WI38 (cell line): ENCODE measurements at regions not wholly inside any gene's neighbourhood (a gene's known extent, or its start where the extent isn't known, plus 50 kb on each side); places are given as distances from the start of the nearest gene placed in this dataset.

Experiments used
- H3K4me3 ChIP-seq: 2 replicates; pipeline ENCODE4 v1.5.1; 2011; ENCODE audit warnings: low read depth, mild to moderate bottlenecking, control low read depth, low read length
- TF ChIP-seq, protein P1 (sequence below): IDR thresholded peaks from 2 replicates; pipeline ENCODE4 v1.5.1; 2012; ENCODE audit warnings: low read depth, mild to moderate bottlenecking, control low read depth, low read length

DNA sequence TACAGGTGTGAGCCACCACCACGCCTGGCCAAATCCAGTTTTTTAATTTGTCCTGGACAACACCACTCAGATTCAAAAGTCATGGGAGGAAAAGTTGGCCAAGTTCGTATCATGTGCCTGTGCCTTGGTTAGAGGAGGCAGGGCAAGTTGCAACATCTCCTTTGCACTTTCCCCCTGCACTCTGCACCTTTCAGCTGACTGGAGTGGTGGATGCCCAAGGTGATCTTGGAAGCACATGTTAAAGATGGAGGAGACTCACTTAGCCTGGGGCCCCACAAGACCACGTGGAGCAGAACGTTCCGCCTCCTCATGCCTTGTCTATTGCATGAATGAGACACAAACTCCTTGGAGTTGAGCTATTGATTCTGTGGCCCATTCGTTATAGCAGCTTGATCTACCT is 82.1 kb upstream of the FZD10 start:
- TF ChIP-seq, protein P1, sequence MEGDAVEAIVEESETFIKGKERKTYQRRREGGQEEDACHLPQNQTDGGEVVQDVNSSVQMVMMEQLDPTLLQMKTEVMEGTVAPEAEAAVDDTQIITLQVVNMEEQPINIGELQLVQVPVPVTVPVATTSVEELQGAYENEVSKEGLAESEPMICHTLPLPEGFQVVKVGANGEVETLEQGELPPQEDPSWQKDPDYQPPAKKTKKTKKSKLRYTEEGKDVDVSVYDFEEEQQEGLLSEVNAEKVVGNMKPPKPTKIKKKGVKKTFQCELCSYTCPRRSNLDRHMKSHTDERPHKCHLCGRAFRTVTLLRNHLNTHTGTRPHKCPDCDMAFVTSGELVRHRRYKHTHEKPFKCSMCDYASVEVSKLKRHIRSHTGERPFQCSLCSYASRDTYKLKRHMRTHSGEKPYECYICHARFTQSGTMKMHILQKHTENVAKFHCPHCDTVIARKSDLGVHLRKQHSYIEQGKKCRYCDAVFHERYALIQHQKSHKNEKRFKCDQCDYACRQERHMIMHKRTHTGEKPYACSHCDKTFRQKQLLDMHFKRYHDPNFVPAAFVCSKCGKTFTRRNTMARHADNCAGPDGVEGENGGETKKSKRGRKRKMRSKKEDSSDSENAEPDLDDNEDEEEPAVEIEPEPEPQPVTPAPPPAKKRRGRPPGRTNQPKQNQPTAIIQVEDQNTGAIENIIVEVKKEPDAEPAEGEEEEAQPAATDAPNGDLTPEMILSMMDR, result no peak
- H3K4me3 ChIP-seq, result no peak overlapping the region

DNA sequence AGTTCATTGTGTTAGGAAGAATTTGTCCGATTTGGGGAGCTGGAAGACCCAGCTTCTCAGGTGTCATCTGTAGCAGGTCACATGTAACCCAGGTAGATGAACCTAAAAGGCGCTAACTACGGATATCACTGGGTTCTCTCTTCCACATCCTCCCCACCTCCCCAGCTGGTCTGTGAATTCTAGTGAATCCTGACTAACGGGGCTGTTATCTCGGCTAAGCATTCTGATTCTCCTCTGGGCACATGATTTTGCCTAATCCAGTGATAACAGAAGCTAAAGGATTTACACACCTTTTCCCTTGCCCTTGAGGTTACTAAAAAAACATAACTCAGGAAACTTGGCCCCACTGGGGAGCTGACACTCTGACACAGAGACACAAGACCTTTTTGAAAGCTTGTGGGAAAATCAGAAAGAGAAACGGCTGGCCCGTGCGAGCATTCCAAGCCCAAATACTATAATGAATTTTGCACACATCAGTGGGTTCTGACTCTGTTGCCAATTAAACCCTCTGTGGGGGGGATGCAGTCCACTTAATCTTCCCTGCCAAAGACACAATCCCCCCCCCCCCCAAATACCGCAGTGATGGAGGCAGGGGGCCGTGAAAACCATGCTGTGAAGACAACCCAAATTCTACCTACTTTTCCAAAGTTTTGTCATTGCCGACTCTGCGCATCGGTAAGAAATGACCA is 81.0 kb upstream of the FZD10 start:
- H3K4me3 ChIP-seq, result no peak overlapping the region
- TF ChIP-seq, protein P1, result no peak

DNA sequence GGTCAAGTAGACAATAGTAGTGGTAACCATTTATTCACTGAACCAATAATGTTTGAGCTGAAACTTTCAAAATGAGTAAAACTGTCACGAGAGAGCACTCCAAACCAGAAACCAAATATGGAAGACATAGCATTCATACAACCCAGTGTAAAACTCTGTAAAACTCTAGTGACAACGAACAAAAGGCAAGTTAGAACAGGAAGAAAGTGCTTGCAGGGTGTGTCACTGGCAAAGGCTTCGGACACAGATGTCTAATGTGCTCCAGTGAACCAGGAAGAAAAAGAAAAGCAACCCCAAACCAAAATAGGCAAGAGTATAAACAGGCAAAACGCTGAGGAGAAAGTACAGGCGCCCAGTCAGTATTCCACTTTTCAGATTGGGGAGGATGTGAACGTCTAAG is 79.3 kb upstream of the FZD10 start:
- TF ChIP-seq, protein P1, result no peak
- H3K4me3 ChIP-seq, result no peak overlapping the region

DNA sequence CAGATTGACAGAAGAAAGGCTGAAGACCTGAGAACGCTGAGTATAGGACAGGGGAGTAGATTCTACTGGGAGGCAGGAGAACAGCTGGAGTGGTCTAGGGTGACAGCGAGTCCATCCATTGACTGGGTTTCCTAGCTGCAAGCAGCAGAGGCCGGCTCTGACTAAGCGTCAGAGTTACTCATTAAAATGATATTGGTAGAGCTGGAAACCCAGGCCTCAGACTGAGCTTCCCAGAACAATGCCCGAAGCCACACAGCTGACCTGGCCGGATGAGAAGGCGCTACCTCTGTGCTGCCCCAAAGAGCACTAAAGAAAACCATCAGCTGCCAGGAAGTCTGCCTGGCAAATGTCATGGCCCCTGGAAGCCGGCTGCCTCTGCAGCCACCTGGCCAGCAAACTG is 78.5 kb upstream of the FZD10 start:
- TF ChIP-seq, protein P1, result no peak
- H3K4me3 ChIP-seq, result no peak overlapping the region

DNA sequence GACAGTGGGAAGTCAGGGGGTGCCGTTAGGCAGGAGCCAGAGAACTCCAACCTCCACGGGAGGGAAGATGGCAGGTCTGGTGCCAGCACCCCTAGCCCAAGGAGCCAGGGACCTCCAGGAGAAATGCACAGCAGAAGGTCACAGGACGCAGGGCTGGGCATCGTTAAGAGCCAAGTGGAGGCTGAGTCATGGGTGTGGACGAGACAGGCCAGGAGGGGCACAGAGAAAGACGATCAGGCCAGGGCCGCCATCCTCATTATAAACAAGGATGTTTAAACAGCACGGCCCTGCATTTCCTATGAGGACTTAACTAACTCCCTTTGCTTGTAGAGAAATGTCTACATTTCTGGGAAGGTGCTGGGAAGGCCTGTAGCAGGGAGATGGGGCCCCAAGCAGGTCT is 77.9 kb upstream of the FZD10 start:
- no peak overlapping the region for H3K4me3 ChIP-seq
- TF ChIP-seq, protein P1, result no peak

DNA sequence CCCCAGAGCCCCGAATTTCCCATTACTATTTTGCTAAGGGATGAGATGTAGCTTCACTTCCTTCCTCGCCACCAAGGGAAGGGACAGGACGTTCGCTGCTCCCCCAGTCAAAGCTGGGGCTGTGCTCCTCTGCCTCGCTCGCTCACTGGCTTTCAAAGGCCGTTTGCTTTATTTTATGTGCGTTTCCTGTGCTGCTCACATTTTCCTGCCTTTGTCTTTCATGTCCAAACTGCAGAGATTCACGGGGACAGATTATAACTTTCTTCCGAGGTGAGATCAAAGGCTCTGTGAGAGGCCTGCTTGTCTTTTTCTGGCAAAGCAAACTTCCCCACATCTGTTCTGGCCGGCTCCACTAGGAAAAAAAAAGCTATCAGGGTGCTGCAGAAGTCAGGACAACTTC is 76.0 kb upstream of the FZD10 start:
- H3K4me3 ChIP-seq, result no peak overlapping the region
- TF ChIP-seq, protein P1, result no peak

DNA sequence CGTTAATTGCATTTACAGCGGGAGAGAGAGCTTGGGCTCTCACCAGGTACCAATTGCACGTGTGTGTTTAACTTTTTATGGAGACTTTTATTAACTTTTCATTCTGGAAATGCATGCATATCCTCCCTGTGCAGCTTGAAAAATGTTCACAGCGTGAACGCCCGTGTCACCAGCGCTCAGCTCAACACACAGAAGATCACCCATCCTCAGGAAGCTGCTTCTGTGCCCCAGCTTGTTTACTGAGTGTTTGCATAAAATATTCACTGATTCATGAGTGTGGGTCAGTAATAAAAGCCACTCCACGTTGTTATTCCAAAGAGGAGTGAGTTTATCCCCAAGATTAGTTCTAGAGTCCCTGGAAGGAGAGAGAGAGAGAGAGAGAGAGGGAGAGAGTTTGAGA is 75.5 kb upstream of the FZD10 start:
- no peak overlapping the region for H3K4me3 ChIP-seq
- TF ChIP-seq, protein P1, result no peak
